ENCODE measurements at regions not wholly inside any gene's neighbourhood (a gene's known extent, or its start where the extent isn't known, plus 50 kb on each side); places are given as distances from the start of the nearest gene placed in this dataset.

DNA sequence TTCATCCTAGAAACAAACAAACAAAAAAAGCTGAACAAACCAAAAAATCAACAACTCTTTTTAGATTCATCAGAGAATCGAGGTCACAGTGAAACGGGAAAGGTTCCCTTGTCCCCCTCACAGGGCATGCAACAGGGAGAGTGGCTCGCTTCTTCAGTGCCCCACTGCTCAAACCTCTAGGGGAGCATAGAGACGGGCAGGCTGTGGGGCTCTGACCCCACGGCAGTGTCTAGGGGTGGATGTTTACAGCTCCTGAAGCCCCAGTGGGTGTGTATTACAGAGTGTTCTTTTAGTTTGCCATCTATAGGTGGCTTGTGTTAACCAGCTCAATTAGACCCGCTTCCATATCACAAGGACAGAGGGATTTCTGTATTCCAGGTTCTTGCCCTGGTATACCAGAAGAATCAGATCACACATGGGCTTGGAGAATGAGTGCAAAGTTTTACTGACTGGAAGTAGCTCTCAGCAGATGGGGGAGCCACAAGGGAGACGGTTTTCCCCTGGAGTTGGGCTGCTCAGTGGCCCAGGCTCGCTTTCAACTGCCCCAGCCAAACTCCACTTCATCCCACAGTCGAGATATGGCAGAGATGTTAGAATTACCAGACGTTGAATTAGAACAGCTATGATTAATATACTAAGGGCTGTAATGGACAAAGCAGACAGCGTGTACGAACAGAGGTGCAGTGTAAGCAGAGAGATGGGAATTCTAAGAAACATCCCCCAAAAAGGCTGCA, 192.6 kb upstream of the CST7 start:
- FAIRE-seq, result no peak
- TF ChIP-seq TAF1 (IDR thresholded peaks at IDR 0.05; ENCODE audit: low read depth, low read length) (no peak), SPI1 (IDR thresholded peaks at IDR 0.05; ENCODE audit: low read depth, low read length) (no peak), POU2F2 (IDR thresholded peaks at IDR 0.05; ENCODE audit: low read depth, low read length) (no peak), POLR2AphosphoS5 (IDR thresholded peaks at IDR 0.05; ENCODE audit: low read depth, low read length) (no peak), PAX5 (IDR thresholded peaks at IDR 0.05; ENCODE audit: insufficient read depth, low read length, severe bottlenecking) (no peak), POLR2A (IDR thresholded peaks at IDR 0.05; ENCODE audit: low read depth, low read length) (no peak)
- no peak for DNase-seq (ENCODE audit: insufficient read length, low spot score)

DNA sequence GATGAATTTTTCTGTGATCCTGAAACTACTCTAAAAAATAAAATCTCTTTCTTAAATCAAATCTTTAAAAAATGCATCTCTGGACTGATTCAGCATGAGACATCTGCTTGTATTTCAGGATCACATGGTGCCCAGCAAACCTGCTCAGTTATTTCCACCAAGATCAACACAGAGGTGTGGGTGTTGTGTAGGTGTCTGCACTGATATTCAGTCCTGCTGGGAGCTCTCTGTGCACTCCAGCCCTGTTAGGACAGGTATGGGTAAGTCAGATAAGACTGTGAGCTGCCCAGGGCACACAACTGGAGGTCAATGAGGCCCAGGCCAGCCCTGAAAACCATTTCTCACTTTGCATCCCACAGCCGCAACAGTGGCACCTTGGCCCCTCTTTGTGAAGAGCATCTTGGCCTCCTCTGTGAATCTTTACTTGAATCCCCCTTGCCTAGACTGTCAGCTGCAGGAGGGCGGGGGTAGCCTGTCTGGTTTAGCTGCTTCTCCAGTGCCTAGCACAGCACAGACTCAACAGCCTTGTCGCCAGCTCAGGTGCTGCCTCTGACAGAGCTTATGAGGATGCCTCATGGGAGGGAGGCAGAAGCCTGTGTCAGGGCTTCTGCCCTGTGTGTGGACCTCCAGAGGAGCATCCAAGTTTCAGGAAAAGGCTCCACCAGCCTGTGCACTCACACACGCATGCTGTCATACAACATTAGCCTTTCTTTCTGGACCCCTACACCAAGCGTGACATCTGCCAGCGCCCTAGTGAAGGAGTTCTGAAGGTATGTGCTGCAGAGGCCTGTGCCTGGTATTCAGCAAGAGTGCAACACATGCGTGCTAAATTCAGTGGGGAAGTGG, 187.6 kb upstream of the CST7 start:
- FAIRE-seq (no peak), DNase-seq (ENCODE audit: insufficient read length, low spot score) (no peak)
- TF ChIP-seq SPI1 (IDR thresholded peaks at IDR 0.05; ENCODE audit: low read depth, low read length) (no peak), TAF1 (IDR thresholded peaks at IDR 0.05; ENCODE audit: low read depth, low read length) (no peak), PAX5 (IDR thresholded peaks at IDR 0.05; ENCODE audit: insufficient read depth, low read length, severe bottlenecking) (no peak), POLR2A (IDR thresholded peaks at IDR 0.05; ENCODE audit: low read depth, low read length) (no peak), POLR2AphosphoS5 (IDR thresholded peaks at IDR 0.05; ENCODE audit: low read depth, low read length) (no peak), POU2F2 (IDR thresholded peaks at IDR 0.05; ENCODE audit: low read depth, low read length) (no peak)

DNA sequence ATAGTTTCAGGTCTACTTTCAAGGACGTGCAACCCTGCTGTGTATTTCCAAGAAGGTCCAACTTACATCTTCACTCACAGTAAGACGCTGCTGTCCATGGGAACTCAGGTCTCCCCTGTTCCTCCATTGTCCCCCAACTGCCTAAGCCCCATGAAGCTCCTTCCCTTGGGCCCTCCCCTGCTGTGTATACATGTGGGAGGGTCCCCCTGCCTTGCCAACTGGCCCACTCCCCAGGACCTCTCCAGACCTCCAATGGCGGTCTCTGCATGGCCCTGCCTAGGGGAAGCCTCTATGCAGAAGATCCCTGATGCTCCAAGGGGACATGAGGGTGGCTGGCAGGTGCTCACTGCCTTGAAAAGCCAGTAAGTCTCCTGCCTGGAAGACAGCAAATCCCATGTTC, 186.7 kb upstream of the CST7 start:
- FAIRE-seq (no peak), DNase-seq (ENCODE audit: insufficient read length, low spot score) (no peak)
- no peak for TF ChIP-seq POU2F2 (IDR thresholded peaks at IDR 0.05; ENCODE audit: low read depth, low read length)
- no peak for TF ChIP-seq POLR2AphosphoS5 (IDR thresholded peaks at IDR 0.05; ENCODE audit: low read depth, low read length)
- no peak for TF ChIP-seq SPI1 (IDR thresholded peaks at IDR 0.05; ENCODE audit: low read depth, low read length)
- TF ChIP-seq POLR2A (IDR thresholded peaks at IDR 0.05; ENCODE audit: low read depth, low read length), result no peak
- TF ChIP-seq TAF1 (IDR thresholded peaks at IDR 0.05; ENCODE audit: low read depth, low read length), result no peak
- TF ChIP-seq PAX5 (IDR thresholded peaks at IDR 0.05; ENCODE audit: insufficient read depth, low read length, severe bottlenecking), result no peak

DNA sequence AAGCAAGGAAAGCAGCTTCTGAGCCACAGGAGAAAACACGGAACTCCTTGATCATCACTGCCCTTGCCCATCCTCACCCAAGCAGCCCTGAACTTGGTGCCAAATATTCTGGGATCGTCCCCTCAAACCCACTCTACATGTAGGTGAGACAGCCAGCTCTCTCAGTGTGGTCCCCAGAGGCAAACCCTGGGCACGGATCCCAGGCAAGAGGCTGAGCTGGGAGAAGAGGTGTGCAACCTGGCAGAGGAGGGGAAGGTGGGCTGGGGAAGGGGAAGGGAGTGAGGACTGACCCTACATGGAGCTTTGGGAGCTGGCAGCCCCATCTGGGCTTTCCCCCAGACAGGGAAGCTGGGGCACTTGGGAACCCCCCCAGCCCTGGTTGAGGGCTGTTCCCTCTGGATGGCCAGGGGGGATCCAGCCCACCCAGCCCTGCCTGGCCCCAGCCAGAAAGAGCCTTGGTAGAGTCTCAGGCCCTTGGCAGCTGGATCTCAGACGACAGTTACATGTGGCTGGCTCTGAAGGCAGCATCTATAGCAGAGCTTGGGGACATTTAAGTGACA, 186.2 kb upstream of the CST7 start:
- FAIRE-seq, result no peak

DNA sequence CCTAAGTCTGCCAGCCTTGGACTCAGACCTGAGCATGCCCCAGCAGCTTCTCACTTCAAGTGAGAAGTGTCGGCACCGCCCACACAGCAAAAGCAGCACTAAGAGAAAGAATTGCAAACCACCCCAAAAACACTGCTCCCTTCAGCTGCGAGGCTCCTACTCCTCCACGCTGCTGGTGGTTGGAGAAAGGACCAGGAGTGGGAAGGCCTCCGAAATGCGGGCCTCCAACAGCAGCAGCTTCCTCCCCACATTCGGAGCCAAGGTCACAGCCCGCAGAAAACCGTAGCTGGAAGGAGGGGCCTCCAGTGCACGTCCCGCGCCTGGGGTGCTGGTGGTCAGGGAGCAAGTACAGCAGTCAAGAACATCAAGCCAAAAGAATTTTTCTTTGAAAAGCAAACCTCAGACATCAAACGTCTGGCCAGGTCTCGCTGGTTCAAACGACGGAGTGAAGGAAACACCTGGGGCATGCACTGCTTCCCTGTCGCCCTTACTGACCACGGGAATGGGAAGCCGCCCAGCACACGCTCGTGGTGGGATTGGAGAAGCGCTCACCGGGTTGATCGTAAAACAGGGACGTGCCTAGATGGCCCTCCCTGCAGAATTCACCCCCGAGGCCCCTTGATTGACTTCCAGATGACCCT, 185.6 kb upstream of the CST7 start:
- FAIRE-seq (no peak), DNase-seq (ENCODE audit: insufficient read length, low spot score) (no peak)
- TF ChIP-seq TAF1 (IDR thresholded peaks at IDR 0.05; ENCODE audit: low read depth, low read length), result no peak
- TF ChIP-seq POLR2A (IDR thresholded peaks at IDR 0.05; ENCODE audit: low read depth, low read length), result no peak
- no peak for TF ChIP-seq PAX5 (IDR thresholded peaks at IDR 0.05; ENCODE audit: insufficient read depth, low read length, severe bottlenecking)
- TF ChIP-seq POLR2AphosphoS5 (IDR thresholded peaks at IDR 0.05; ENCODE audit: low read depth, low read length), result no peak
- no peak for TF ChIP-seq POU2F2 (IDR thresholded peaks at IDR 0.05; ENCODE audit: low read depth, low read length)
- no peak for TF ChIP-seq SPI1 (IDR thresholded peaks at IDR 0.05; ENCODE audit: low read depth, low read length)

More for the DNA sequence above, 186.2 kb upstream of the CST7 start:
- no peak for DNase-seq (ENCODE audit: insufficient read length, low spot score)
- TF ChIP-seq TAF1 (IDR thresholded peaks at IDR 0.05; ENCODE audit: low read depth, low read length), result no peak
- no peak for TF ChIP-seq POLR2AphosphoS5 (IDR thresholded peaks at IDR 0.05; ENCODE audit: low read depth, low read length)
- TF ChIP-seq POU2F2 (IDR thresholded peaks at IDR 0.05; ENCODE audit: low read depth, low read length), result no peak
- no peak for TF ChIP-seq PAX5 (IDR thresholded peaks at IDR 0.05; ENCODE audit: insufficient read depth, low read length, severe bottlenecking)

DNA sequence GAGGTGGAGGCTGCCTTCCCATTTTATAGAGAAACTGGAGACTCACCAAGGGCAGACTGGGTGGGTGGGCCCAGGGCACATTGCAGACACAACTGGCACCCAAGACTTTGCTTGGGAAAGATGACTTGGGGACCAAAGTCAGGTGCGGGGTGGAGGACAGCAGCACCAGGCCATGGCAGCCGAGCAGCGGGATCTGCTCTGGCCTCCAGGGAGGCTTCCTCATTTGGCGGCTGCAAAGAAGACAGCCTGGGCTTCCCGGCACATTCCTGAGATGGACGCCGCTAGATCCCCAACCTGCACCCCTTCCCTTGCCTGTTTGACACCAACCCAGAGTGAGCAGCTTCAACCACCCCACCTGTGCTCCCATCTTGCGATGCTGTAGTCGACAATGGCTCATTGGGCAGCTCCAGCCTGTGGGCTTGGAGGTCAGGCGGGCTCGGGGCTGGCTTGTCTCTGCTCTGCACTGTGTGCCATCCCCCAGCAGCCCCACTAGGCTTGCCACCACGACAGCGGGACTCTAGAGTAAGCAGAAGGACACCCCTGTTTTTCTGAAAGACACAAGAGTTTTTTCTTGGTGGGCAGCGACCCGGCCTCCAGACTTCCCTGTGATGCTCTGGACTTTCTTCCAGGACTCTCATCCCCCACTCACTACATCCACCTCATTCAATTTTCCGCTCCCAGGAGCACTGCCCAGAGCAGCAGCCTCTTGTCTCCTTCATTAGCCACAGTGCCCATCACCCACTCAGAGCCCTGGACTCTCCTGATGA, 184.9 kb upstream of the CST7 start:
- TF ChIP-seq PAX5 (IDR thresholded peaks at IDR 0.05; ENCODE audit: insufficient read depth, low read length, severe bottlenecking), result no peak
- no peak for TF ChIP-seq TAF1 (IDR thresholded peaks at IDR 0.05; ENCODE audit: low read depth, low read length)
- no peak for TF ChIP-seq SPI1 (IDR thresholded peaks at IDR 0.05; ENCODE audit: low read depth, low read length)
- TF ChIP-seq POLR2A (IDR thresholded peaks at IDR 0.05; ENCODE audit: low read depth, low read length), result no peak
- TF ChIP-seq POLR2AphosphoS5 (IDR thresholded peaks at IDR 0.05; ENCODE audit: low read depth, low read length), result no peak
- TF ChIP-seq POU2F2 (IDR thresholded peaks at IDR 0.05; ENCODE audit: low read depth, low read length), result no peak
- no peak for FAIRE-seq
- no peak for DNase-seq (ENCODE audit: insufficient read length, low spot score)

DNA sequence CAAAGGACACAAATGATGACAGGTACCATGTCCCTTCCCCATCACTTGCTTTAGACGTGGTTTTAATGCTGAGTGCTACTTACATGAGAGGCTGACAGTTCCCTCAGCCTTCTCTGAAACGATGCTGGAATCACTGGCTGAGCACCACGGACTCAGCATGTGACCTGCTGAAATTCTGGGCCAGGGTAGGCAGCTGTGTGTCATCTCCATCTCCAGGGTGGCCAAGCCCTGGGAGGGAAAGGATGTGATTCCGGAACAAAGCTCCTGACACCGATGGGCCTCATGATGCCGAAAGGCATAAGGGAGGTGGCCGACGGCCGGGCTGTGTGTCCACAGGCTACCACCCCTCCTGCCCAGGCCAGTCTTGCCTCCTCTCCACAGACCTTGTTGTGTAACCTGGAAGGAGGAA, 184.3 kb upstream of the CST7 start:
- DNase-seq (ENCODE audit: insufficient read length, low spot score), result no peak
- TF ChIP-seq SPI1 (IDR thresholded peaks at IDR 0.05; ENCODE audit: low read depth, low read length) (no peak), POU2F2 (IDR thresholded peaks at IDR 0.05; ENCODE audit: low read depth, low read length) (no peak), TAF1 (IDR thresholded peaks at IDR 0.05; ENCODE audit: low read depth, low read length) (no peak), PAX5 (IDR thresholded peaks at IDR 0.05; ENCODE audit: insufficient read depth, low read length, severe bottlenecking) (no peak), POLR2A (IDR thresholded peaks at IDR 0.05; ENCODE audit: low read depth, low read length) (no peak), POLR2AphosphoS5 (IDR thresholded peaks at IDR 0.05; ENCODE audit: low read depth, low read length) (no peak)
- no peak for FAIRE-seq

DNA sequence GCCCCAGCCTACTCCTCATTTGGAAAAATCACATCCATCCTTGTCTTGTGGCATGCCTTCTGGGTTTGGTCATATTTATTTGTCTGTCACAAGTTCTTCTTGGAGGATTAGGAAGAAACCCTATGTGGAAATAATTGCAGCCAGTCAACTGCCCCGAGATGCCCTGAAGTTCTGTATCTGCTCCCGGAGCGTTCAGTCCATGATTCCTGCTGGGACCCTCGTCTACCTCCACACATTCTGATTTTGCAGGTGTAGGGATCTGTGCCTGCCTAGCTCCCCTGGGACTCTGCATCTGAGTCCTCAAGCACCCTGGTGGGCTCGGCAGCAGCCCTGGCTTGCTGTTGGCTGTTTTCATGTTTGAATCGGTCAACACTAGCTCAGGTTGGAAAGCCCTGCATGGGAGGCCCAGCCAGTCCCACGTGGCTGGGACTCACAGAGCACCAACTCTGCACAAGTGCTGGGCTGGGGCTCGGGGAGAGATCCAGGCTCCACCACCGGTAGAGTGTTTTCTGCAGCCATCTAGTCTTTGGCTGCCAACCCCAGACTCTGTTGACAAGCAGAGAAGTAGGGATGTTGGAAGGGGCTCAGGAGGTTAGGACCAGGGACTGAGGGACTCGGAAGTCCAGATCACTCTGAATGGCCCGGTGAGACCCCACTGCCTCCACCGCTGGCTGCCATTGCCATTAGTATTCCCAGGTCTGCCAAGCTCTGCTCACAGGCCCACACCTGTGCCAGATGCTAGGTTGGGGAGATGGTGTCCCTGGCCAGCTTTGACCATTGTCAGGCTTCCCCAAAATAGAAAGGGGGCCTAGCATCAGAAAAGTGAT, 183.5 kb upstream of the CST7 start:
- DNase-seq (ENCODE audit: insufficient read length, low spot score), result no peak
- no peak for FAIRE-seq
- TF ChIP-seq PAX5 (IDR thresholded peaks at IDR 0.05; ENCODE audit: insufficient read depth, low read length, severe bottlenecking), result no peak
- no peak for TF ChIP-seq POLR2A (IDR thresholded peaks at IDR 0.05; ENCODE audit: low read depth, low read length)
- no peak for TF ChIP-seq POU2F2 (IDR thresholded peaks at IDR 0.05; ENCODE audit: low read depth, low read length)

Measured in GM12891 (cell line).